ENCODE measurements at regions not wholly inside any gene's neighbourhood (a gene's known extent, or its start where the extent isn't known, plus 50 kb on each side); places are given as distances from the start of the nearest gene placed in this dataset.
A peak's percentile ranks its signal among the peaks of the same experiment; 100 is the strongest.

DNA sequence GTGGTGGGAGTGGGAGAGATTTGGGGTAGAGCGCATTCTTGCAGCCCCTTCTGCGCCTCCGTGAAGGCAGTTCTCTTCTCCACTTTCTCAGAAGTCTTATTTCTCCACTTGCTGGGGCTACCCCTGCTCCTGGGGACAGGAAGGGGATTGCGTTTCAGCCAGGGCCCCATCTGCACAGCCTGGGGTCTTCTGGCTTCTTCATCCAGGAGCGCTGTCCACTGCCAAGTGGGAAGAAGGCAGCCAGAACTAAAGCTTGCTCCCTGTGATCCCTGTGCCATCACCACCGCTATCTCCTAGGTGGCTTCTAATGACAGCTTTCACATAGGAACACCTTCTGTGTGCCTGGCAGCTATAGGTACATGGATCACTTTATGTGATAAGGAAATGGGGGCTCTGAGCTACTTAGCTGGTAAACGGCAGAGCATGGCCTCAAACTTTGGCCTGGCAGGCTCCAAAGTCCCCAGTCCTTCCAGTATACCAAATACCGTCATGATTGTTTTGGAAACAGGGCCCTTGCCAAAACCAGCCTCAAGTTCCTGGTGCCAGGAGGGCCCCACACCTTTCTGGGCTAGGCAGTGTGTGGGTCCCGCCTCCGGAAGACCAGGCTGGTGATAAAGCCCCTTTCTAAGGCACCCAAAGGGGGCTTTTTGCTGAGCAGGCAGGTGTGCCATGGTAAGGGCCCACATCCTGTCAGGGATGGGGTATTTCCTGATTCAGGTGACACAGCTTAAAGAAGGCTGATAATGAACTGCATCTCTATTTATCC, 60.4 kb upstream of the PAX6 start:
- H3K9ac ChIP-seq (ENCODE audit: low read length) = no peak overlapping the region
- no peaks in the 10 kb centered on the region for H3K9me2 ChIP-seq (ENCODE audit: insufficient read depth, low read length)
- no peak overlapping the region for H3K27ac ChIP-seq (ENCODE audit: low read length)
- H3K4me3 ChIP-seq (ENCODE audit: low read length) = no peak overlapping the region
- no peaks in the 10 kb centered on the region for H3K27me3 ChIP-seq (ENCODE audit: insufficient read depth, low read depth, low read length)
- no peak overlapping the region for H3K4me2 ChIP-seq (ENCODE audit: low read length)
- TF ChIP-seq RAD21 (conservative IDR thresholded peaks at IDR 0.05) (no peak), SMC3 (conservative IDR thresholded peaks at IDR 0.05; ENCODE audit: poor library complexity) (peak; percentile 32)
- H3K9me3 ChIP-seq (ENCODE audit: low read length) = no peaks in the 10 kb centered on the region
- H2AFZ ChIP-seq (ENCODE audit: low read depth, low read length) = no peak overlapping the region
- H3K36me3 ChIP-seq (ENCODE audit: insufficient read depth, low read length) = no peaks in the 10 kb centered on the region
- H3K79me2 ChIP-seq (replicated peaks; ENCODE audit: insufficient read depth, low read length) = no peaks in the 10 kb centered on the region
- no peaks in the 10 kb centered on the region for H4K20me1 ChIP-seq (ENCODE audit: insufficient read depth)
- H3F3A ChIP-seq (ENCODE audit: insufficient read depth, low read length, poor library complexity, severe bottlenecking) = no peaks in the 10 kb centered on the region

DNA sequence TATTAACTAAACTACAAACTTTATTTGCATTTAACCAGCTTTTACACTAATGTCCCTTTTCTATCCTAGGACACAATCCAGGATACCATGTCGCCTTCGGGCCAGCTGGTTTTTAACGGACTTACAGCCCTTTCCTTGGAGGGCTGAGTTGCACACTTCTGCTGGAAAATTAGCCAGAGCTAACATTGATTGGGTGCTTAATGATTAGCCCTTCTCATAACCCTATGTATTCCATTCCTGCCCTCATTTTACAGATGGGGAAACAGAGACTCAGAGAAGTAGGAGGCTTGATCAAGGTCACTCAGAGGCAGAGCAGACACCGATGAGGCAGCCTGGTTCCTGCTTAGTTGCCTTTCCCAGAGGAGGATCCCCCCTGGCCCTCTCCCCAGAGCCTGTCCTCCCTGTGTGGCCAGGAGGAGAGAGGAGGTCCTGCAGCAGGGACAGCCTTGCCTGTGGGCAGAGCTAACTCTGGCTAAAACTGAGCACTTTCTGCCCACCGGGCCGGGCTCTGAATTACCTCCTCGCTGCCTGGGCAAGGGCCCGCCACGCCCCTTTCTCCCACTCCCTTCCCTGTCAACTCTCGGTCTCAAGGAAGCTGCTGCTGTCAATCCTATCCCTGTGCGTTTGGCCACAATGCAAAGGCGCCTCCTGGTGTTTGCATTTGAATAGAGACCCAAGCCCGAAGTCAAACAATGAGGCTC, 59.6 kb upstream of the PAX6 start:
- Histone ChIP-seq H3K9ac (ENCODE audit: low read length) (no peak overlapping the region), H2AFZ (ENCODE audit: low read depth, low read length) (no peak overlapping the region), H3K36me3 (ENCODE audit: insufficient read depth, low read length) (no peaks in the 10 kb centered on the region), H3K27me3 (ENCODE audit: insufficient read depth, low read depth, low read length) (no peaks in the 10 kb centered on the region), H3K4me3 (ENCODE audit: low read length) (no peak overlapping the region), H3F3A (ENCODE audit: insufficient read depth, low read length, poor library complexity, severe bottlenecking) (no peaks in the 10 kb centered on the region), H3K27ac (ENCODE audit: low read length) (no peak overlapping the region), H3K9me2 (ENCODE audit: insufficient read depth, low read length) (no peaks in the 10 kb centered on the region), H4K20me1 (ENCODE audit: insufficient read depth) (no peaks in the 10 kb centered on the region), H3K79me2 (replicated peaks; ENCODE audit: insufficient read depth, low read length) (no peaks in the 10 kb centered on the region), H3K9me3 (ENCODE audit: low read length) (no peaks in the 10 kb centered on the region), H3K4me2 (ENCODE audit: low read length) (no peak overlapping the region)
- TF ChIP-seq EZH2 (IDR thresholded peaks at IDR 0.05; ENCODE audit: borderline replicate concordance, insufficient read depth, low read length, poor library complexity, severe bottlenecking) (no peak), RAD21 (conservative IDR thresholded peaks at IDR 0.05) (peak; percentile 74), SMC3 (conservative IDR thresholded peaks at IDR 0.05; ENCODE audit: poor library complexity) (peak; percentile 81)
- TF ChIP-seq, protein P1, sequence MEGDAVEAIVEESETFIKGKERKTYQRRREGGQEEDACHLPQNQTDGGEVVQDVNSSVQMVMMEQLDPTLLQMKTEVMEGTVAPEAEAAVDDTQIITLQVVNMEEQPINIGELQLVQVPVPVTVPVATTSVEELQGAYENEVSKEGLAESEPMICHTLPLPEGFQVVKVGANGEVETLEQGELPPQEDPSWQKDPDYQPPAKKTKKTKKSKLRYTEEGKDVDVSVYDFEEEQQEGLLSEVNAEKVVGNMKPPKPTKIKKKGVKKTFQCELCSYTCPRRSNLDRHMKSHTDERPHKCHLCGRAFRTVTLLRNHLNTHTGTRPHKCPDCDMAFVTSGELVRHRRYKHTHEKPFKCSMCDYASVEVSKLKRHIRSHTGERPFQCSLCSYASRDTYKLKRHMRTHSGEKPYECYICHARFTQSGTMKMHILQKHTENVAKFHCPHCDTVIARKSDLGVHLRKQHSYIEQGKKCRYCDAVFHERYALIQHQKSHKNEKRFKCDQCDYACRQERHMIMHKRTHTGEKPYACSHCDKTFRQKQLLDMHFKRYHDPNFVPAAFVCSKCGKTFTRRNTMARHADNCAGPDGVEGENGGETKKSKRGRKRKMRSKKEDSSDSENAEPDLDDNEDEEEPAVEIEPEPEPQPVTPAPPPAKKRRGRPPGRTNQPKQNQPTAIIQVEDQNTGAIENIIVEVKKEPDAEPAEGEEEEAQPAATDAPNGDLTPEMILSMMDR (IDR thresholded peaks at IDR 0.05; ENCODE audit: poor library complexity, severe bottlenecking) = peak; percentile 71

GRCh38 chr11:31869986-31870385, 58.9 kb upstream of the PAX6 start:
- no peak overlapping the region for H3K4me3 ChIP-seq (ENCODE audit: low read length)
- H3K27me3 ChIP-seq (ENCODE audit: insufficient read depth, low read depth, low read length) = no peaks in the 10 kb centered on the region
- H4K20me1 ChIP-seq (ENCODE audit: insufficient read depth) = no peaks in the 10 kb centered on the region
- no peaks in the 10 kb centered on the region for H3K9me3 ChIP-seq (ENCODE audit: low read length)
- no peaks in the 10 kb centered on the region for H3F3A ChIP-seq (ENCODE audit: insufficient read depth, low read length, poor library complexity, severe bottlenecking)
- no peaks in the 10 kb centered on the region for H3K79me2 ChIP-seq (replicated peaks; ENCODE audit: insufficient read depth, low read length)
- H2AFZ ChIP-seq (ENCODE audit: low read depth, low read length) = no peak overlapping the region
- no peaks in the 10 kb centered on the region for H3K36me3 ChIP-seq (ENCODE audit: insufficient read depth, low read length)
- H3K9me2 ChIP-seq (ENCODE audit: insufficient read depth, low read length) = no peaks in the 10 kb centered on the region
- no peak overlapping the region for H3K27ac ChIP-seq (ENCODE audit: low read length)
- H3K9ac ChIP-seq (ENCODE audit: low read length) = no peak overlapping the region
- no peak overlapping the region for H3K4me2 ChIP-seq (ENCODE audit: low read length)
- TF ChIP-seq EP300 (conservative IDR thresholded peaks at IDR 0.05; ENCODE audit: poor library complexity, severe bottlenecking) = no peak
- no peak for TF ChIP-seq RAD21 (conservative IDR thresholded peaks at IDR 0.05)
- TF ChIP-seq POLR2AphosphoS5 (IDR thresholded peaks at IDR 0.05) = no peak
- no peak for TF ChIP-seq MXI1 (conservative IDR thresholded peaks at IDR 0.05; ENCODE audit: poor library complexity, severe bottlenecking)
- no peak for TF ChIP-seq SMC3 (conservative IDR thresholded peaks at IDR 0.05; ENCODE audit: poor library complexity)
- TF ChIP-seq, protein P2, sequence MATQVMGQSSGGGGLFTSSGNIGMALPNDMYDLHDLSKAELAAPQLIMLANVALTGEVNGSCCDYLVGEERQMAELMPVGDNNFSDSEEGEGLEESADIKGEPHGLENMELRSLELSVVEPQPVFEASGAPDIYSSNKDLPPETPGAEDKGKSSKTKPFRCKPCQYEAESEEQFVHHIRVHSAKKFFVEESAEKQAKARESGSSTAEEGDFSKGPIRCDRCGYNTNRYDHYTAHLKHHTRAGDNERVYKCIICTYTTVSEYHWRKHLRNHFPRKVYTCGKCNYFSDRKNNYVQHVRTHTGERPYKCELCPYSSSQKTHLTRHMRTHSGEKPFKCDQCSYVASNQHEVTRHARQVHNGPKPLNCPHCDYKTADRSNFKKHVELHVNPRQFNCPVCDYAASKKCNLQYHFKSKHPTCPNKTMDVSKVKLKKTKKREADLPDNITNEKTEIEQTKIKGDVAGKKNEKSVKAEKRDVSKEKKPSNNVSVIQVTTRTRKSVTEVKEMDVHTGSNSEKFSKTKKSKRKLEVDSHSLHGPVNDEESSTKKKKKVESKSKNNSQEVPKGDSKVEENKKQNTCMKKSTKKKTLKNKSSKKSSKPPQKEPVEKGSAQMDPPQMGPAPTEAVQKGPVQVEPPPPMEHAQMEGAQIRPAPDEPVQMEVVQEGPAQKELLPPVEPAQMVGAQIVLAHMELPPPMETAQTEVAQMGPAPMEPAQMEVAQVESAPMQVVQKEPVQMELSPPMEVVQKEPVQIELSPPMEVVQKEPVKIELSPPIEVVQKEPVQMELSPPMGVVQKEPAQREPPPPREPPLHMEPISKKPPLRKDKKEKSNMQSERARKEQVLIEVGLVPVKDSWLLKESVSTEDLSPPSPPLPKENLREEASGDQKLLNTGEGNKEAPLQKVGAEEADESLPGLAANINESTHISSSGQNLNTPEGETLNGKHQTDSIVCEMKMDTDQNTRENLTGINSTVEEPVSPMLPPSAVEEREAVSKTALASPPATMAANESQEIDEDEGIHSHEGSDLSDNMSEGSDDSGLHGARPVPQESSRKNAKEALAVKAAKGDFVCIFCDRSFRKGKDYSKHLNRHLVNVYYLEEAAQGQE (IDR thresholded peaks at IDR 0.05; ENCODE audit: borderline replicate concordance) = no peak
- no peak for TF ChIP-seq TAF1 (IDR thresholded peaks at IDR 0.05; ENCODE audit: low read depth)
- TF ChIP-seq, protein P1 (IDR thresholded peaks at IDR 0.05; ENCODE audit: poor library complexity, severe bottlenecking) = no peak
- no peak for TF ChIP-seq EZH2 (IDR thresholded peaks at IDR 0.05; ENCODE audit: borderline replicate concordance, insufficient read depth, low read length, poor library complexity, severe bottlenecking)

All from neural cell (in vitro differentiated cells).